Adrenal gland (tissue), 9 donors: ENCODE measurements at regions not wholly inside any gene's neighbourhood (a gene's known extent, or its start where the extent isn't known, plus 50 kb on each side); places are given as distances from the start of the nearest gene placed in this dataset.

ENCODE experiments used
- DNase-seq, 7 donors: peaks; one replicate each; pipeline ENCODE4 v3.0.0-alpha.2; 2019 to 2020
- H3K27ac ChIP-seq, 5 donors: fragments of 200-600 bp; sonication (generic) in 4 of 5; 1 replicate in 3 of 5; 2 replicates in 2 of 5; pipeline versions ENCODE4 v1.5.1 to v1.8.0; 2016 to 2020; ENCODE audit warnings: mild to moderate bottlenecking in 1 of 5
- H3K27me3 ChIP-seq: fragments of 200-600 bp; 2 replicates; pipeline ENCODE4 v1.8.0; 2021
- H3K36me3 ChIP-seq, 2 donors: fragments of 200-600 bp; replicated peaks in 1 of 2; 1 replicate in 1 of 2; 2 replicates in 1 of 2; pipeline versions ENCODE4 v1.5.1 to v1.8.0; 2018 to 2022
- H3K4me1 ChIP-seq, 2 donors: fragments of 200-600 bp; replicated peaks in 1 of 2; 1 replicate in 1 of 2; 2 replicates in 1 of 2; pipeline versions ENCODE4 v1.5.1 to v1.8.0; 2018 to 2021
- H3K4me3 ChIP-seq, 4 donors: fragments of 200-600 bp; sonication (generic) in 3 of 4; one replicate each; pipeline ENCODE4 v1.5.1; 2016 to 2018
- H3K9me3 ChIP-seq, 3 donors: fragments of 200-600 bp; sonication (generic) in 1 of 3; replicated peaks in 1 of 3; 1 replicate in 2 of 3; 2 replicates in 1 of 3; pipeline versions ENCODE4 v1.5.1 to v1.8.0; 2016 to 2021
- POLR2A ChIP-seq, 2 donors: fragments of 450-650 bp; IDR thresholded peaks; one replicate each; pipeline ENCODE4 v1.6.1; 2017; ENCODE audit warnings: antibody characterized with exemption in 2 of 2, mild to moderate bottlenecking in 2 of 2, moderate library complexity in 1 of 2
- WGBS, 4 donors: extraction: QIAGEN DNeasy Blood & Tissue Kit in 2 of 4; methylation state at CpG; one replicate each; pipeline versions ENCODE4 v1.1.5 to v1.1.7; 2013 to 2017; 5-methylcytosine and 5-hydroxymethylcytosine counted together
- intact Hi-C, 2 donors: fragments of 100-400 bp; cut with DNase I; formaldehyde crosslinking; loops; one replicate each; pipeline versions ENCODE4 v1.14.1 to v1.15.0; 2022 to 2023
- TF ChIP-seq, protein P1 (sequence below), 6 experiments: fragments of 450-650 bp in 4 of 6; fragments of 200-600 bp in 2 of 6; sonication (generic) in 1 of 6; IDR thresholded peaks; 1 replicate in 5 of 6; 2 replicates in 1 of 6; pipeline versions ENCODE4 v1.5.1 to v1.8.0; 2016 to 2021; ENCODE audit warnings: antibody characterized with exemption in 6 of 6, mild to moderate bottlenecking in 2 of 6, moderate library complexity in 1 of 6
- donor health status: healthy with polysubstance abuse.
- donor health status: Bipolar disorder and iron deficiency.
- donor health status: DM: yes; HTN: yes; CAD: no.
- donor health status: DM: no; HTN: no; CAD: no.
- donor health status: DM: no; HTN: no; CAD: no.

DNA sequence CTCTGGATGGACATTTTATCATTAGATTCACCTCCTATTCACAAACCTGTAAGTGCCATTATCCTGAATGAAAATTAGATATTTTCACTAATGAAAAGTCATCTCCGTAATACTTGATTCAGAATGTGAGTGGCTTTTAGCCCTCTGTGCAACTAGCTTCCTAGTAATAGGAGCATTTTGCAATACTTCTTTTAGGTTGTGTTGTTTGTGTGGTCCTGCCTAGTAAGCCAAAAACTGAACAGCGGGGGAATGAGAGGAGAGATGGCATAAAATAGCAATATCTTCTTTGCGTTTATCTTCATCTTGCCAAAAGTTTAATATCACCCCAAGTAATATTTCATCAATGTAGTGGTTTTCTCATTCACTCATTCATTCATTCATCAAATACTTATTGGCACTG is 507.5 kb upstream of the CELF2 start:
- Histone ChIP-seq H3K27me3 (no peaks in the 10 kb centered on the region), H3K9me3 (no peaks in the 10 kb centered on the region), H3K4me1 (no peaks in the 10 kb centered on the region), H3K27ac (no peak overlapping the region), H3K4me3 (no peak overlapping the region), H3K36me3 (no peaks in the 10 kb centered on the region)
- TF ChIP-seq, protein P1, sequence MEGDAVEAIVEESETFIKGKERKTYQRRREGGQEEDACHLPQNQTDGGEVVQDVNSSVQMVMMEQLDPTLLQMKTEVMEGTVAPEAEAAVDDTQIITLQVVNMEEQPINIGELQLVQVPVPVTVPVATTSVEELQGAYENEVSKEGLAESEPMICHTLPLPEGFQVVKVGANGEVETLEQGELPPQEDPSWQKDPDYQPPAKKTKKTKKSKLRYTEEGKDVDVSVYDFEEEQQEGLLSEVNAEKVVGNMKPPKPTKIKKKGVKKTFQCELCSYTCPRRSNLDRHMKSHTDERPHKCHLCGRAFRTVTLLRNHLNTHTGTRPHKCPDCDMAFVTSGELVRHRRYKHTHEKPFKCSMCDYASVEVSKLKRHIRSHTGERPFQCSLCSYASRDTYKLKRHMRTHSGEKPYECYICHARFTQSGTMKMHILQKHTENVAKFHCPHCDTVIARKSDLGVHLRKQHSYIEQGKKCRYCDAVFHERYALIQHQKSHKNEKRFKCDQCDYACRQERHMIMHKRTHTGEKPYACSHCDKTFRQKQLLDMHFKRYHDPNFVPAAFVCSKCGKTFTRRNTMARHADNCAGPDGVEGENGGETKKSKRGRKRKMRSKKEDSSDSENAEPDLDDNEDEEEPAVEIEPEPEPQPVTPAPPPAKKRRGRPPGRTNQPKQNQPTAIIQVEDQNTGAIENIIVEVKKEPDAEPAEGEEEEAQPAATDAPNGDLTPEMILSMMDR (IDR thresholded peaks at IDR 0.05): no peak
- TF ChIP-seq POLR2A (IDR thresholded peaks at IDR 0.05): no peak
- WGBS, 4 donors: 87 to 95% (median 90%) methylated on average over 3 of the region's 3 CpGs
- intact Hi-C loops: no loop called here
- no peak for DNase-seq

DNA sequence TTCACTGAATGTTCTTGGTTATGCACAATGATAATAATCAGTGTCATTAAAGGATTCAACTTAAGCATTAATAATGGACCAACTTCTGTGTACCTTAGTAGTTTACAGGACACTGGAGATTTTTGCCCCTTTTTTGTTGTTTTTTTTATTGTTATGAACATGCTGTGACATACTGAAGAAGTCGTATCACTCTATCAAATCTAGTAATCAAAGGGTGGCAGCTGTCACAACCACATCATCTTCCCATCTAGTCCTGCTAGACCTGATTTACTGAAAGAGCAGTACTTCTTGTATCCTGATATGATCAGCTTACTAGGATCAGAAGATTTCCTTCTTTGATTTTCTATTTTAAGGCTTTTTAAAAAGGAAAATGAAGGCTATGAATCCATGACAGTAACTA is 504.6 kb upstream of the CELF2 start:
- no peaks in the 10 kb centered on the region for H3K9me3 ChIP-seq
- intact Hi-C loops: no loop called here
- H3K4me1 ChIP-seq: peaks cover 0 to 3% of the 10 kb centered on the region in 2 donors
- WGBS, 4 donors: 69 to 86% (median 76%) methylated on average over 1 of the region's 1 CpG
- no peaks in the 10 kb centered on the region for H3K27me3 ChIP-seq
- no peak for TF ChIP-seq POLR2A (IDR thresholded peaks at IDR 0.05)
- TF ChIP-seq, protein P1 (IDR thresholded peaks at IDR 0.05): no peak
- H3K4me3 ChIP-seq: no peak overlapping the region
- DNase-seq: no peak
- no peak overlapping the region for H3K27ac ChIP-seq
- no peaks in the 10 kb centered on the region for H3K36me3 ChIP-seq

DNA sequence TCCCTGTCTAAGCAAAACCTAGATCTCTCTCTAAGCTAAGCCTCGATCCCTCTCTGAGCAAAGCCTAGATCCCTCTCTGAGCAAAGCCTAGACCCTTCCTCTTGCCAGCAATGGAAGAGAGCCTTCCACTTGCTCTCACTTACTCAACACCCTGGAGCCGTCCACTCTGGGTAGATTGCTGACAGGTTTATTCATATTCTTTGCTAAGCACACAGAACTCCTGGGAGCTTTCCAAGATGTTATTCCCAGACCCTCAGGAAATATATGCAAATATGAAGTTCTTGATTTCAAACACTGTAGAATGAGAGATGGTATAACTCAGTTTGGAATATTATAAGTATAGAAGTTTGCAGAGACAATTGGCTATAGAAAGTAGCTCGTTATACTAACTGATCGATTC is 503.8 kb upstream of the CELF2 start:
- intact Hi-C loops: no loop called here
- no peak for DNase-seq
- Histone ChIP-seq H3K36me3 (no peaks in the 10 kb centered on the region), H3K4me1 (peaks cover 0 to 3% of the 10 kb centered on the region in 2 donors), H3K4me3 (no peak overlapping the region), H3K9me3 (no peaks in the 10 kb centered on the region), H3K27me3 (no peaks in the 10 kb centered on the region), H3K27ac (no peak overlapping the region)
- no peak for TF ChIP-seq POLR2A (IDR thresholded peaks at IDR 0.05)
- TF ChIP-seq, protein P1 (IDR thresholded peaks at IDR 0.05): no peak
- WGBS, 4 donors: 86 to 95% (median 91%) methylated on average over 4 of the region's 4 CpGs

DNA sequence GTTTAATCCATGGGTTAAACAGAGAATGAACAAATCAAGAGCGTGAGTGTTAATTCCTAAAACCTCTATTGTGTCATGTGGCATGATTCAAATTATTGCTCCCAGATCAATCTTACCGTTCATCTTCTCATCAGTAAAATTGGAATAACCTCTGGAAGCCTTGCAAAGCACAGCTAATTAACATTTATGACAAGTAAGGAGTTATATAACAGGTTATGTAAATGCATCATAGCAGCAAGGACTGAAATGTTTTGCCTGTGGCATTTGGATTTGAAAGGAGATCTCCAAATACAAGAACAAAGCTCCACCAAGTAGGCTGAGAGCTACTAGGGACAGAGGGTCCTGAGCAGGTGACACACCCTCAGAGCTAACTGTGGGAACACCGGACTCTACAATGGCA is 502.9 kb upstream of the CELF2 start:
- no peak for DNase-seq
- intact Hi-C loops: no loop called here
- H3K27ac ChIP-seq: no peak overlapping the region
- H3K4me3 ChIP-seq: no peak overlapping the region
- TF ChIP-seq, protein P1 (IDR thresholded peaks at IDR 0.05): no peak
- TF ChIP-seq POLR2A (IDR thresholded peaks at IDR 0.05): no peak
- 85 to 93% (median 88%) methylated on average over 3 of the region's 3 CpGs for WGBS, 4 donors
- no peaks in the 10 kb centered on the region for H3K9me3 ChIP-seq
- peaks cover 0 to 3% of the 10 kb centered on the region in 2 donors for H3K4me1 ChIP-seq
- H3K36me3 ChIP-seq: no peaks in the 10 kb centered on the region
- H3K27me3 ChIP-seq: no peaks in the 10 kb centered on the region
